Activated naive CD4-positive, alpha-beta T cell treated with anti-CD3 and anti-CD28 coated beads, Interleukin-2, amount 50 U/mL, for 24 hours (primary cell): ENCODE measurements at regions not wholly inside any gene's neighbourhood (a gene's known extent, or its start where the extent isn't known, plus 50 kb on each side); places are given as distances from the start of the nearest gene placed in this dataset.

Source experiments
- H3K27ac Mint-ChIP-seq: one replicate; pipeline ENCODE4 v1.8.0; 2021; ENCODE audit warnings: mild to moderate bottlenecking, mixed read lengths
- H3K27me3 Mint-ChIP-seq: one replicate; pipeline ENCODE4 v1.8.0; 2021; ENCODE audit warnings: mixed read lengths
- H3K36me3 Mint-ChIP-seq: one replicate; pipeline ENCODE4 v1.8.0; 2021; ENCODE audit warnings: mixed read lengths
- H3K4me1 Mint-ChIP-seq: one replicate; pipeline ENCODE4 v1.8.0; 2021; ENCODE audit warnings: mixed read lengths
- H3K4me3 Mint-ChIP-seq: one replicate; pipeline ENCODE4 v1.8.0; 2021; ENCODE audit warnings: mild to moderate bottlenecking, mixed read lengths
- H3K9me3 Mint-ChIP-seq: one replicate; pipeline ENCODE4 v1.8.0; 2021; ENCODE audit warnings: mixed read lengths

DNA sequence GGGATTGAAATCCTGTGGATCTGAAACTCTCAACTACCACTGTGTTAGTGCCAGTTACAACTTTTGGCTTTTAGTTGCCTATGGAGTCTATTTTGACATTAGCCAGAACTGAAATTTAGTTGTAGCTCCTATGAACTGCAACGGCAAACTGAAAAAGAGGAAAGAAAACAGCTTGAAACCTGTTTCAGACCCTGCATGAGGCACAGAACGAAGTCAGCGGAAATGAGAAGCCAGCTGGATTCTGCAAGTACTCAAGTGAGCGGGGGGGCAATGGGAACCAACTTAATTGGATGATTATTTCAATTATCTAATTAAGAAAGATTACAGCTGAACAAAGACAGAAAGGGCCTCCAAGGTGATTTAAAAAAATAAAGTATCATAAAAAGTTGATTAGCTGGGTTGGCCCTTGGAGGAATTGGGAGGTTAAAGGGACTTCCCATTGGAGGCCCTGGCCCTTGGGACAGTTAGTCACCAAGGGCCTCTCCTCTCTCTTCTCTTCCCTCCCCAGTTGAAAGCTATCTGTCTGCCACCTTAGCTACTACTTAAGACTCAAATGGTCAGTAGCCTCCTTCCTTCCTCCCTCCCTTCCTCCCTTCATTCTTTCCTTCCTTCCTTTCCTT is 352.1 kb downstream of the SHQ1 start:
- H3K4me3 Mint-ChIP-seq, result no peak overlapping the region
- no peaks in the 10 kb centered on the region for H3K4me1 Mint-ChIP-seq
- no peaks in the 10 kb centered on the region for H3K27me3 Mint-ChIP-seq
- H3K27ac Mint-ChIP-seq, result no peak overlapping the region
- H3K9me3 Mint-ChIP-seq, result no peaks in the 10 kb centered on the region
- H3K36me3 Mint-ChIP-seq, result peaks cover 2% of the 10 kb centered on the region

DNA sequence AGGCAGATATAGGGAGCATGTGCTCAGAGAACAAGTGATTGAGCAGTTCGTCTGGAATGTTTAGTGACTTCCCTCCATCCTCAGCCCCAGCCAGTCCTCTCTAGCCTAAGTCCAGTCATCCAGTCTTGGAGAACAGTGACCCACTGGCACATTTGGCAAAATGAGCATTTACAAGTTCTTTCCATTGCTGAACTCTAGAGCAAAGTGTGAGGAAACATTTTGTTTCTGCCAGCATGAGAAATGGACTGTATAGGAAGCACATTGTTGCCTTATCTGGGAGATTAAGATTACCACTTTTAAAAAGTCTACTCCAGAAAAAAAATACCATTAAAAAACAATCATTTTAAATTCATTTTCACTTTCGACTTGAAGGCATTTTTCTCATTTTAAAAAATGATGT is 353.6 kb downstream of the SHQ1 start:
- Mint-ChIP-seq H3K4me3 (no peak overlapping the region), H3K36me3 (peaks cover 2% of the 10 kb centered on the region), H3K27me3 (no peaks in the 10 kb centered on the region), H3K4me1 (no peaks in the 10 kb centered on the region), H3K27ac (no peak overlapping the region), H3K9me3 (no peaks in the 10 kb centered on the region)

DNA sequence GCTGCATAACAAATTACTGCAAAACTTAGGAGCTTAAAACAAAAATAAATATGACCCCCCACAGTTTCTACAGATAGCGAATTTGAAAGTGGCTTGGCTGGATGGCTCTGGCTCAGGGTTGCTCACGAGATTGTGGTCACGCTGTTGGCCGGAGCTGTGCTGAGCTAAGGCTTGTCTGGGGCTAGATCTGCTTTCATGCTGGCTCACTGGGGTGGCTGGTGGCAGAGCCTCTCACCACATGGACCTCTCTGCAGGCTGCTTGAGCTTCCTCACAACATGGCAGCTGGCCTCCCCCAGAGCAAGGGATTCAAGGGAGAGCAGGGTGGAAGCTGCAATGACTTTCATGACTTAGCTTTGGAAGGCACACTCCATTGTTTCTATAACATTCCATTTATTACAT is 354.1 kb downstream of the SHQ1 start:
- Mint-ChIP-seq H3K4me3 (no peak overlapping the region), H3K4me1 (no peaks in the 10 kb centered on the region), H3K27me3 (no peaks in the 10 kb centered on the region), H3K9me3 (no peaks in the 10 kb centered on the region), H3K27ac (no peak overlapping the region), H3K36me3 (peaks cover 2% of the 10 kb centered on the region)

DNA sequence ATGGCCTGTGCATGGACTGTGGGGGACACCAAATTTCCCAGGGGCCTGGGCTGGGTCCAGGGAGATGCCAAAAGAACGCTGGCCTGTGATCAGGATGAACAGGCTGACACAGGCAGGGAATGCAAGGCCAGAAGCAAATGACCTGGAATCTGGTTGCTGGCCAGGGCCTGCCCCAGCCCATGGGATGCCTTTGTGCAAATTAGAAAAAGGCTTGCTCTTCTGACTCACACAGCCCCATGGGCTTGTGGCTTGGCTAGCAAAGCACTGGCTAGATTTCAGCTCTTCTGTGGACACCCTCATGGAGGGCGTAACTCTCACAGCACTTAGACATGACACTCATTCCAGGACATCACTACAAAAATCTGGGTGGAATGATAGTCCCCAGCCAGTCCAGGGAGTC is 356.0 kb downstream of the SHQ1 start:
- no peak overlapping the region for H3K4me3 Mint-ChIP-seq
- no peaks in the 10 kb centered on the region for H3K4me1 Mint-ChIP-seq
- H3K36me3 Mint-ChIP-seq, result peaks cover 2% of the 10 kb centered on the region
- H3K27me3 Mint-ChIP-seq, result no peaks in the 10 kb centered on the region
- no peaks in the 10 kb centered on the region for H3K9me3 Mint-ChIP-seq
- H3K27ac Mint-ChIP-seq, result no peak overlapping the region

DNA sequence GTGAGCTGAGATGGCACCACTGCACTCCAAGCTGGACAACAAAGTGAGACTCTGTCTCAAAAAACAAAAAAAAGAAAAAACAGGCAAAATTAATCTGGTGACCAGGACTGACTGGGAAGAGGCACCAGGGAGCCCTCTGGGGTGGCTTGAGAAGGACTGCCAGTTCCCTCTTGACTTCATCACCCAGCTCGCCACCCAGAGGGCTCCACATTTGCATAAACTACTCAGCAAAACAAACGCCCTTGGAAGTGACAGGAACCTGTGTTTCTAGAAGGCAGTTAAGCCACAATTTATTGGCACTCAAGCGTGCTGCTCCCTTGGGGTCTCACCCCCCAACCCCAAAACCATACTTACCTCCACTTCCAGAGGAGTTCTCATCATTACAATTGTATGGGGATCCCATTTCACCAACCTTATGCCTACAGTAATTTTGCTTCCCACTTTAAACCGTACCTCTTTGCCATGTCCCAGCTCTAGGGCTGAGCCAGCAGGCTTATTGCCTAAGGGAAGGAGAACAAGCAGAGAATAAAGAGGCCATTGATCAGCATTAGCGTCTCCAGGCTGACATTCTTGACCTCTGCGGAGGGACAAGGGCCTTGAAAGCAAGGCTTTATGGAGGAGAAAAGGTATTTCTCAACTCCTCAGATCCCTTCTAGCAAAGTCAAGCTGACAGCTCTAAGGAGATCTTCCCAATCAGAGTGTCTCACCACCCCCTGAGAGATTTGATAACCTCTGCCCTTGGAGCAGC is 357.4 kb downstream of the SHQ1 start:
- Mint-ChIP-seq H3K4me3 (no peak overlapping the region), H3K36me3 (peaks cover 4% of the 10 kb centered on the region), H3K9me3 (no peaks in the 10 kb centered on the region), H3K4me1 (no peaks in the 10 kb centered on the region), H3K27ac (no peak overlapping the region), H3K27me3 (no peaks in the 10 kb centered on the region)

DNA sequence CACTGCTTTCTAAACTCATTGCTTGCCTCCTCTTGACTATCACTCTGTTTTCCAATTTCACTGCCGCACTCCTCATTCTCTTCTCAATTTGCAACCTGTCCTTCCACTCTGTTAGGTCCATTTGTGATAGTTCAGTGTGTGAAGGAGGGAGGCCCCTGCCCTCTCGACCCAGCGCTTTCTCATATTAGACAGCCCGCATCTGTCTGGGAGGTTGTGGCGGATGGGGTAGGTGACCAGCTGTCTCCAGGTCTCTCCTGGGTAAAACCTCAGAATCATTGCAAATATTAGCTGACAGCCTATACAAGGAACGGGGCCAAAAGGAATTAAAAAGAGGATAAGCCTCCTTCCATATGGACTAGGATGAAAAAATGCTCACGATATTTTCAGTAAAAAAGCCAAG is 358.3 kb downstream of the SHQ1 start:
- H3K36me3 Mint-ChIP-seq, result peaks cover 6% of the 10 kb centered on the region
- no peak overlapping the region for H3K27ac Mint-ChIP-seq
- peaks cover 7% of the 10 kb centered on the region for H3K4me1 Mint-ChIP-seq
- H3K4me3 Mint-ChIP-seq, result no peak overlapping the region
- no peaks in the 10 kb centered on the region for H3K9me3 Mint-ChIP-seq
- no peaks in the 10 kb centered on the region for H3K27me3 Mint-ChIP-seq

DNA sequence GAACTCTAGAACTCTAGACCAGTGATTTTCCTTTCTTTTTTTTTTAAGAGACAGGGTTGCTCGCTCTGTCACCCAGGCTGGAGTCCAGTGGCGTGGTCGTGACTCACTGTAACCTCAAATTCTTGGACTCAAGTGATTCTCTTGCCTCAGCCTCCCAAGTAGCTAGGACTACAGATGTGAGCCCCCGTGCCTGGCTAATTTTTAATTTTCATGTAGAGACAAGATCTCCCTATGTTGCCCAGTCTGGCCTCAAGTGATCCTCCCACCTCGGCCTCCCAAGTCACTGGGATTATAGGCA is 359.6 kb downstream of the SHQ1 start:
- no peak overlapping the region for H3K27ac Mint-ChIP-seq
- no peak overlapping the region for H3K4me3 Mint-ChIP-seq
- H3K27me3 Mint-ChIP-seq, result no peaks in the 10 kb centered on the region
- H3K9me3 Mint-ChIP-seq, result no peaks in the 10 kb centered on the region
- H3K4me1 Mint-ChIP-seq, result peaks cover 15% of the 10 kb centered on the region
- peaks cover 6% of the 10 kb centered on the region for H3K36me3 Mint-ChIP-seq

DNA sequence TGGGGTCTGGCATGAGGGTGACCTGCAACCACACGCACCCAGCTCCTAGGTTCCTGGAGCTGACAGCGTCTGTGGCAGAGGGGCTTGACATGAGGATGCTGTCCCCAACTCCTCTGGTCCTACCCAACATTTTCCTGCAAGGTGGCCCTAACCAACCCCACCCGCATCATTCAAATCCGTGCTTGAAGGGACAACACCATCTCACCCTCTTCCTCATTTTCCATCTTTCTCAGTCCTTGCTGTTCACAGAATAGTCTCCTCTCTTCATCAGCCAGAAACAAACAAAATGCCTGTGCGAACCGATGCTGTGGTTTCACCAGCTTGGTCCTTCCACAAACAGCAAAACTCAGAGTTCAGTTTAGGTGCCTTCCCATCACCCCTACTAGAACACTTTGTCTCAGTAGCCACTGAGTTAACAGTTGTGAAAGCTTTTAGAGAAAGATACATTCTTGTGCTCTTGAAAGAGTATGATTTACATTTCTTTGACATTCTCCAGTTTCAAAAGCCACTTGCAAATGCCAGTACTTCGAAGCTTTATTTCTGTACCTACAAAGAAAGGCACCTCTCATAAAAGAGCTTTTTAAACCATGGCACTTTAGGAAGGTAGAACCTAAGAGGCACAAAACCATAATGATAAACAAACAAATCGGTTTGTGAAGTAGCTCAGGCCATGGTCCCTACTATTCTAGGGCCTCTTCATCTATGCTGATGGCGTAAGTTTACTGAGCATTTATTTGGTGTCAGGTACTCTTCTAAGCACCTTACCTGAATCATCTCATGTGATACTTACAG is 360.1 kb downstream of the SHQ1 start:
- Mint-ChIP-seq H3K27me3 (no peaks in the 10 kb centered on the region), H3K4me1 (peaks cover 19% of the 10 kb centered on the region), H3K4me3 (no peak overlapping the region), H3K36me3 (peaks cover 4% of the 10 kb centered on the region), H3K27ac (no peak overlapping the region), H3K9me3 (no peaks in the 10 kb centered on the region)

DNA sequence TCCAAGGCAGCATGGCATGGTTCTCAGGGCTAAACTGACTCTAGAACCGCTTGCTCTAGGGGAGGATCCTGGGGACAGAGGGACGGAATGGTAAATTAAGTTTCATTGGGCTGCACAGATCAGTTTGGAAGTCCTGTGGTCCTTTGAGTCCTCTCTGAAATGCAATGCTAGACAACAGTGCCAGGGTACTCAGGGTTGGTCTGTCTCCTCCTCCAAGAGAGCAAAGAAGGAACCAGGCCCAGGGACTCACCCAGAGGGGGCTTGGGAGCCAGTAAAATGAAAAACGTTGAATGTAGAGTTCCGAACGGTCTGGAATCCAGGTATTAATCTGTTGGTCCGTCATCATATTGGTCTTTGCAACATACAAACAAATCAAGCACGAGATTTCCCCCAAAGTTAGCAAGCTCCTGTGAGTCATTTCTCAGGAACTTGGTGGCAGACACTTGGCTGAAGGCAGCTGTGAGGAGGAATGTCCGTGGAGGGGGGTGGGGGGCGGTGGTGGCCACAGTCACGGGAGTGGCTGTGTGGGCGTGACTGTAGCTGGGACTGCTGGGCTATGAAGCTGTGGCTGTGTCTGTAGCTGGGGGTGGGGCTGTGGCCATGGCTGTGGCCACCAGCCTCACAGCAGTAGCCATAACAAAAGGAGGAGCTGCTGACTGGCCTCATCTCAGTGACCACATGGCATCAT is 361.0 kb downstream of the SHQ1 start:
- Mint-ChIP-seq H3K27me3 (no peaks in the 10 kb centered on the region), H3K4me1 (peaks cover 28% of the 10 kb centered on the region), H3K27ac (no peak overlapping the region), H3K4me3 (no peak overlapping the region), H3K9me3 (no peaks in the 10 kb centered on the region), H3K36me3 (peaks cover 4% of the 10 kb centered on the region)

DNA sequence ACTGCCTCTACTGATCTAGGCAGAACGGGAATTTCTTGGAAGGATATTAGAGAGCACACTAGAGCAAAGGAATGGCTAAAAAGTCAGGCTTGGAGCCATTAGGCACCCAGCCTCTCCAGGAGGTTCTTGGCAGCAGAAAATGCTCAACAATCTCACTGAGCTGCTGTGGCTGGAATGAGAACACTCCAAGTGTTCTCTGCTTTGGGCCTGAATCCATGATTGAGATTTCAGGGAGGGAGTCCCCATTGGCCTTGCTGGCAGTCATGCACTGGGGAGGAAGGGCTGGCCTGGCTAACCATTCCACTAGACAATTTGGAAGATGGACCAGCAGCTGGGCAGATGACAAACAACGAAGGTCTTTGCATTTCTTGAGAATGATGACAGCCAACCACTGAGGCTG is 362.6 kb downstream of the SHQ1 start:
- peaks cover 32% of the 10 kb centered on the region for H3K4me1 Mint-ChIP-seq
- H3K4me3 Mint-ChIP-seq, result no peak overlapping the region
- no peaks in the 10 kb centered on the region for H3K9me3 Mint-ChIP-seq
- peaks cover 4% of the 10 kb centered on the region for H3K36me3 Mint-ChIP-seq
- H3K27ac Mint-ChIP-seq, result peak overlapping the region; percentile 39
- no peaks in the 10 kb centered on the region for H3K27me3 Mint-ChIP-seq

DNA sequence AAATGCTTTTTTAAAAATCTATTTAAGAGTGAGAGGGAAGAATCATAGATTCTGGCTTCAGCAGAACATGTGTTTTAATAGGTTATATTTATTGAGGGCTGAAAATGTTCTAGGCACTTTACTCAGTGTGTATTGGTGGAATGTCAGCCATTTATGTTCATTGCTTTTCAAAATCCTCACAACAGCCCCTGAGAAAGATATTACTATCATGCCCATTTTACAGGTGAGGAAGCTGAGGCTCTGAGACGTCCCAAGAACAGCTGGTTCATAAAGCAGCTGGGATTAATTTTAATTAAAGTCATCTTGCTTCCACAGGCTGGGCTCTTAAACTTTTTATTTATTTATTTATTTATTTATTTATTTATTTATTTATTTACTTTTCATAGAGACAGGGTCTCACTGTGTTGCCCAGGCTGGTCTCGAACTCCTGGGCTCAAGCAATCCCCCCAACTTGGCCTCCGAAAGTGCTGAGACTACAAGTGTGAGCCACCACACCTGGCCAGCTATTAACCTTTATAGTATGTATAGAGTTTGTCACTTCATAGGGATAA is 364.6 kb downstream of the SHQ1 start:
- Mint-ChIP-seq H3K36me3 (peaks cover 4% of the 10 kb centered on the region), H3K4me3 (peak overlapping the region; percentile 72), H3K27me3 (no peaks in the 10 kb centered on the region), H3K9me3 (no peaks in the 10 kb centered on the region), H3K27ac (no peak overlapping the region), H3K4me1 (peaks cover 32% of the 10 kb centered on the region)

DNA sequence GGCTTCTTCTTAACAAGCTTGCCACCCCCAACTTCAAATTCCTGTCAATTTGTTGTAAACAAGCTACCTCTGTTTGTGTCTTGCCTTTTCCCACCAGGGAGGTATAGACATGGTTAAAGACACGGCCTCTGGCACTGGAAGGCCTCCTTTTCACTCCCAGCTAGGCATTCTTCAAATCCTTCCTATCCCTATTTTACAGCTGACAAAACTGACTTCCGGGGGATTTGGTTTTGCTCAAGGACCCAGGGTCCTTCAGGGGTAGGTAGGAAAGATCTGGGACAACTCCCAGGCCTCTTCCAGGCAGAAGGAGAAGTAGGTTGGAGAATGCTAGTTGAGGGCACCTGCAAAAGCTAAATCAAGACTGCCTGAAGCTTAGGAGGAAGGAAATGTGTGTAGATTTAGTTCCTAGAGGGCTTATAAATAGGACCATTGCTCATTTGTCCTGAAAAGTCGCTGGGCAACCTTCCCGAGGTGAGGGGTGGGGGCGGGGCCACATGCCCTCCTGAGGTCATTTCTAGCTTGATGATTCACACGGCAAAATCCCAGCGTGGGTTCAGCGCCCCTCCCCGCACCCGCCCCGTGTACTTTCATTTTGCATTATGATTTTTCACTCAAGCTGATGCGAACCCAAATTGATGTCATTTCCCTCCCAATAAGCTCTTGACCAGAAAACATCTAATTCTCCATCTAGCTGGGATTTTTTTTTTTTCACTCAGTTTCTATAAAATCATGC is 365.5 kb downstream of the SHQ1 start:
- H3K36me3 Mint-ChIP-seq, result peaks cover 4% of the 10 kb centered on the region
- H3K9me3 Mint-ChIP-seq, result no peaks in the 10 kb centered on the region
- peaks cover 32% of the 10 kb centered on the region for H3K4me1 Mint-ChIP-seq
- peak overlapping the region; percentile 47 for H3K27ac Mint-ChIP-seq
- no peaks in the 10 kb centered on the region for H3K27me3 Mint-ChIP-seq
- H3K4me3 Mint-ChIP-seq, result peak overlapping the region; percentile 72

DNA sequence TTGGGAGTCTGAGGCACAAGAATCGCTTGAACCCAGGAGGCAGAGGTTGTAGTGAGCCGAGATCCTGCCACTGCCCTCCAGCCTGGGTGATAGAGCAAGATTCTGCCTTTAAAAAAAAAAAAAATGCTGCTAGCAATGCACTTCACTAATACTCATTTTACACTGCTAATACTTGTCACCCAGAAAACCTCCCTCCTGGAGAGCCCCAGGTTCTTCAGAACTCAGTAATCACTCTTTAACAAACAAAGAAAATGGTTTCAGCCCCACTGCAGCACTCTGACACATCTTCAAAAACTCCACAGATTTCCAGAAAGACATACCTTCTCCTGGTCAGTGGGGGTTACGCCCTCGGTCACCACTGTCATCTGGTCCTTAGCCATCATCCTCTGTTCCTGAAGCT is 366.7 kb downstream of the SHQ1 start:
- Mint-ChIP-seq H3K4me1 (peaks cover 32% of the 10 kb centered on the region), H3K27me3 (no peaks in the 10 kb centered on the region), H3K27ac (no peak overlapping the region), H3K36me3 (peaks cover 4% of the 10 kb centered on the region), H3K4me3 (peak overlapping the region; percentile 20), H3K9me3 (no peaks in the 10 kb centered on the region)

DNA sequence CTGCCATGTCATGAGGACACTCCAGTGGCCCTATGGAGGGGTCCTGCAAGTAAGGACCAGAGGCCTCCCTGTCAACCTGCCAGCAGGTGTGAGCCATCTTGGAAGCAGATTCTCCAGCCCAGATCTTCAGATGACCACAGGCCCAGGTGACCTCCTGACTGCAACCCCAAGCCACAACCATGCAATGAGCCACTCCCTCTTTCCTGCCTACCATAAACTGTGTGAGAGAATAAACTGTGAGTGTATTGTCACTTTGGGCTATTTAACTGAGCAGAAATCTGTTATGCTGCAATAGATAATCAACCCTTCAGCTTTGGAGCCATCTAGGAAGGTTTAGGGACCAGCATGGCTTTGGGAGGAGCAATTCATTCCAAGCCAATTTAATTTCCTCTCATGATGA is 367.9 kb downstream of the SHQ1 start:
- Mint-ChIP-seq H3K27me3 (no peaks in the 10 kb centered on the region), H3K36me3 (peaks cover 2% of the 10 kb centered on the region), H3K4me1 (peaks cover 29% of the 10 kb centered on the region), H3K9me3 (no peaks in the 10 kb centered on the region), H3K27ac (no peak overlapping the region), H3K4me3 (no peak overlapping the region)

DNA sequence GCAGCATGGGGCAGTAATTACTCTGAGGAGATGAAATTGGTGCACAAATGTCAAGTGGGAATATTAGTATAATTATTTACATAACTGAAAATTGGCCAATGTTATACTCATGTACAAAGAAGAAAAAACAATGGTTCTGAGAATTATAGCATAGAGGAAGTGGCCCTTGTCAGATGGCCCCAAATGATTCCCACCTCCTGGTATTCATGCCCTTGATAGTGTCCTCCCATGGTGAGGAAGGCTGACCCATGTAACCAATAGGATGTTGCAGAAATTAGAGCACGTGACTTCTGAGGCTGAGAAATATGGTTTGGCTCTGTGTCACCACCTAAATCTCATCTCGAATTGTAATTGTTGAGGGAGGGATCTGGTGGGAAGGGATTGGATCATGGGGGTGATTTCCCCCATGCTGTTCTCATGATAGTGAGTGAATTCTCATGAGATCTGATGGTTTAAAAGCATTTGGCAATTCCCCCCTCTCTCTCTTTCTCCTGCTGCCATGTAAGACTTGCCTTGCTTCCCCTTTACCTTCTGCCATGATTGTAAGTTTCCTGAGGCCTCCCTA is 368.5 kb downstream of the SHQ1 start:
- peaks cover 23% of the 10 kb centered on the region for H3K4me1 Mint-ChIP-seq
- no peaks in the 10 kb centered on the region for H3K27me3 Mint-ChIP-seq
- H3K9me3 Mint-ChIP-seq, result no peaks in the 10 kb centered on the region
- H3K27ac Mint-ChIP-seq, result no peak overlapping the region
- H3K4me3 Mint-ChIP-seq, result no peak overlapping the region
- no peaks in the 10 kb centered on the region for H3K36me3 Mint-ChIP-seq
